ENCODE measurements at regions not wholly inside any gene's neighbourhood (a gene's known extent, or its start where the extent isn't known, plus 50 kb on each side); places are given as distances from the start of the nearest gene placed in this dataset.

DNA sequence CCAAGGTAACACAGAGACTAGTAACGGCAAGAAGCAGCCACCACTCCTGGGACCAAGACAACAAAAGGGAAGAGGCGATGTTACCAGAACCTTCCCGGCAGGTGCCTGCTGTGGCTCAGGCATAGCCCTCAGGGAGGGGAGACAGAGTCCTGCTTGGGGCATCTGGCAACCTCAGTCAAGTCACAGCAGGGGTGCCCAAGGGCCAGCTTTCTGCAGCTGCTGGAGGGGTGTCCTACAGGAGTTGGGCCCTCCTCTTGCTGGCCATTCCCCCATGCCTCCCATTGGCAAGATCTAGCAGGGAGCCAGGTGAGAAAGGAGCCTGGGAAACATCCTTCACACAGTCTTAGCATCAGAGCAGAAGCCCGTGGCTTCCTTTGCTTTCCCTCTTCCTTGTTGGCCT is 197.3 kb upstream of the IL12A start:
- no peak for TF ChIP-seq POLR2A (IDR thresholded peaks at IDR 0.05)
- TF ChIP-seq, protein P1, sequence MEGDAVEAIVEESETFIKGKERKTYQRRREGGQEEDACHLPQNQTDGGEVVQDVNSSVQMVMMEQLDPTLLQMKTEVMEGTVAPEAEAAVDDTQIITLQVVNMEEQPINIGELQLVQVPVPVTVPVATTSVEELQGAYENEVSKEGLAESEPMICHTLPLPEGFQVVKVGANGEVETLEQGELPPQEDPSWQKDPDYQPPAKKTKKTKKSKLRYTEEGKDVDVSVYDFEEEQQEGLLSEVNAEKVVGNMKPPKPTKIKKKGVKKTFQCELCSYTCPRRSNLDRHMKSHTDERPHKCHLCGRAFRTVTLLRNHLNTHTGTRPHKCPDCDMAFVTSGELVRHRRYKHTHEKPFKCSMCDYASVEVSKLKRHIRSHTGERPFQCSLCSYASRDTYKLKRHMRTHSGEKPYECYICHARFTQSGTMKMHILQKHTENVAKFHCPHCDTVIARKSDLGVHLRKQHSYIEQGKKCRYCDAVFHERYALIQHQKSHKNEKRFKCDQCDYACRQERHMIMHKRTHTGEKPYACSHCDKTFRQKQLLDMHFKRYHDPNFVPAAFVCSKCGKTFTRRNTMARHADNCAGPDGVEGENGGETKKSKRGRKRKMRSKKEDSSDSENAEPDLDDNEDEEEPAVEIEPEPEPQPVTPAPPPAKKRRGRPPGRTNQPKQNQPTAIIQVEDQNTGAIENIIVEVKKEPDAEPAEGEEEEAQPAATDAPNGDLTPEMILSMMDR (IDR thresholded peaks at IDR 0.05), result no peak
- no peak for TF ChIP-seq EP300 (IDR thresholded peaks at IDR 0.05)

Data from gastroesophageal sphincter (tissue), 3 donors.